Choroid plexus epithelial cell (primary cell): ENCODE measurements at regions not wholly inside any gene's neighbourhood (a gene's known extent, or its start where the extent isn't known, plus 50 kb on each side); places are given as distances from the start of the nearest gene placed in this dataset.

Experiments used
- DNase-seq: peaks from one replicate; pipeline ENCODE4 v3.0.0-alpha.2; 2010; ENCODE audit warnings: low read depth
- H3K4me3 ChIP-seq: 2 replicates; pipeline ENCODE4 v1.5.1; 2011; ENCODE audit warnings: low read depth, mild to moderate bottlenecking, control low read depth, low read length, moderate library complexity
- CTCF ChIP-seq: conservative IDR thresholded peaks from 2 replicates; pipeline ENCODE4 v1.5.1; 2011; ENCODE audit warnings: low read depth, mild to moderate bottlenecking, control low read depth, inconsistent platforms, low read length, moderate library complexity

- TF ChIP-seq CTCF, result no peak
- no peak for DNase-seq
- no peak overlapping the region for H3K4me3 ChIP-seq
Measured at GRCh38 chr16:77650761-77651160, 71.6 kb upstream of the NUDT7 start.

- H3K4me3 ChIP-seq, result no peak overlapping the region
- no peak for TF ChIP-seq CTCF
- DNase-seq, result peak; percentile 12
Measured at GRCh38 chr16:77652399-77652798, 69.9 kb upstream of the NUDT7 start.

GRCh38 chr16:77657016-77657415 lies 65.3 kb upstream of the NUDT7 start:
- H3K4me3 ChIP-seq, result no peak overlapping the region
- peak; percentile 28 for TF ChIP-seq CTCF
- DNase-seq, result peak; percentile 72

GRCh38 chr16:77660311-77660710 lies 62.0 kb upstream of the NUDT7 start:
- peak; percentile 86 for TF ChIP-seq CTCF
- peak; percentile 85 for DNase-seq
- H3K4me3 ChIP-seq, result peak overlapping the region; percentile 32

GRCh38 chr16:77662246-77662645 lies 60.1 kb upstream of the NUDT7 start:
- no peak overlapping the region for H3K4me3 ChIP-seq
- DNase-seq, result no peak
- TF ChIP-seq CTCF, result no peak

- TF ChIP-seq CTCF, result no peak
- no peak for DNase-seq
- H3K4me3 ChIP-seq, result no peak overlapping the region
Measured at GRCh38 chr16:77663711-77664110, 58.6 kb upstream of the NUDT7 start.

- DNase-seq, result no peak
- no peak for TF ChIP-seq CTCF
Measured at GRCh38 chr16:77666771-77667170, 55.5 kb upstream of the NUDT7 start.

More at GRCh38 chr16:77666771-77667170, 55.5 kb upstream of the NUDT7 start:
- H3K4me3 ChIP-seq, result no peak overlapping the region
